ENCODE measurements at regions not wholly inside any gene's neighbourhood (a gene's known extent, or its start where the extent isn't known, plus 50 kb on each side); places are given as distances from the start of the nearest gene placed in this dataset.

DNA sequence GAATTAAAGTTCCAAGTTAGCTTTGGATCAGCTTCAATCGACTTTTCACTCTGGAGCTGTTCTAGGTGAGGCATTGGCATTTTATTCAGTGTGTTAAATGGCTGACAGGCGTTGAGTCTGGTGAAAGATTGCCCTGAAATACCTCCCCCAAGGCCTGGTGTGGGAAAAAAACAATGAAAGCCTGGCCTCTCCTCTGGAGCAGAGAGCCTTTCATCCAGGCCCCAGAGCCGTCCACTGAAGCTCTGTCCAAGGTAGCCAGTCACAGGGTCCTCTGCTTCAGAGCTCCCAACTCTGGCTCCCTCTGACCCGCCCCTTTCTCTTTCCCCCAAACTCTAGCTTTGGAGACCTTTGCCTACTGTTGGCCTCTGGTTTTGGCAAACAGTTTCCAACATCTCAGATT is 123.6 kb upstream of the CRHR1 start:
- Mint-ChIP-seq H3K9me3 (no peaks in the 10 kb centered on the region), H3K36me3 (ENCODE audit: low read depth) (no peaks in the 10 kb centered on the region), H3K27ac (no peak overlapping the region), H3K4me1 (no peaks in the 10 kb centered on the region), H3K27me3 (ENCODE audit: low read depth, poor library complexity) (peaks cover 46% of the 10 kb centered on the region), H3K4me3 (no peak overlapping the region)
- peak; percentile 37 for DNase-seq
- TF ChIP-seq, protein P1, sequence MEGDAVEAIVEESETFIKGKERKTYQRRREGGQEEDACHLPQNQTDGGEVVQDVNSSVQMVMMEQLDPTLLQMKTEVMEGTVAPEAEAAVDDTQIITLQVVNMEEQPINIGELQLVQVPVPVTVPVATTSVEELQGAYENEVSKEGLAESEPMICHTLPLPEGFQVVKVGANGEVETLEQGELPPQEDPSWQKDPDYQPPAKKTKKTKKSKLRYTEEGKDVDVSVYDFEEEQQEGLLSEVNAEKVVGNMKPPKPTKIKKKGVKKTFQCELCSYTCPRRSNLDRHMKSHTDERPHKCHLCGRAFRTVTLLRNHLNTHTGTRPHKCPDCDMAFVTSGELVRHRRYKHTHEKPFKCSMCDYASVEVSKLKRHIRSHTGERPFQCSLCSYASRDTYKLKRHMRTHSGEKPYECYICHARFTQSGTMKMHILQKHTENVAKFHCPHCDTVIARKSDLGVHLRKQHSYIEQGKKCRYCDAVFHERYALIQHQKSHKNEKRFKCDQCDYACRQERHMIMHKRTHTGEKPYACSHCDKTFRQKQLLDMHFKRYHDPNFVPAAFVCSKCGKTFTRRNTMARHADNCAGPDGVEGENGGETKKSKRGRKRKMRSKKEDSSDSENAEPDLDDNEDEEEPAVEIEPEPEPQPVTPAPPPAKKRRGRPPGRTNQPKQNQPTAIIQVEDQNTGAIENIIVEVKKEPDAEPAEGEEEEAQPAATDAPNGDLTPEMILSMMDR (IDR thresholded peaks at IDR 0.05) = no peak

GRCh38 chr17:45662432-45662831 is 121.7 kb upstream of the CRHR1 start:
- H3K4me3 Mint-ChIP-seq = no peak overlapping the region
- H3K9me3 Mint-ChIP-seq = no peaks in the 10 kb centered on the region
- TF ChIP-seq, protein P1 (IDR thresholded peaks at IDR 0.05) = no peak
- no peak for DNase-seq
- no peaks in the 10 kb centered on the region for H3K36me3 Mint-ChIP-seq (ENCODE audit: low read depth)
- H3K4me1 Mint-ChIP-seq = no peaks in the 10 kb centered on the region
- H3K27me3 Mint-ChIP-seq (ENCODE audit: low read depth, poor library complexity) = peaks cover 51% of the 10 kb centered on the region
- H3K27ac Mint-ChIP-seq = no peak overlapping the region

DNA sequence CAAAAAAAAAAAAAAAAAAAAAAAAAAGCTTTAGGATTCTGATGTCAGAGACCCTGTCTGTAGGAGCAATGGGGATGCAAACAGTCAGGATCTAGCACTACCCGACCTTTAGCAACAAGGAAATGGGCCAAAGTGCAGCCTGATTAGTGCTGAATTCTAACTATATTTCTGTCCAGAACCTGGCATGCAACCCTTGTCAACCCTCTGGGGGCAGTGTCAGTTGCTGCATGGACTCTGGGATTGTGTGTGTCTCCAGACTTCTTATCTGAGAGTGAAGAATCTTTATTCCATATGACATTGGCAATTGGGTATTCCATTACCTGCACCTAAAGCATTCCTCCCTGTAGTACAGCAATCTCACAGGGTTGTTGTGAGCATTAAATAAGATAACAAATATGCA is 120.3 kb upstream of the CRHR1 start:
- Mint-ChIP-seq H3K4me3 (no peak overlapping the region), H3K4me1 (no peaks in the 10 kb centered on the region), H3K9me3 (no peaks in the 10 kb centered on the region), H3K27ac (no peak overlapping the region), H3K27me3 (ENCODE audit: low read depth, poor library complexity) (peaks cover 54% of the 10 kb centered on the region), H3K36me3 (ENCODE audit: low read depth) (no peaks in the 10 kb centered on the region)
- TF ChIP-seq, protein P1 (IDR thresholded peaks at IDR 0.05) = no peak
- no peak for DNase-seq

DNA sequence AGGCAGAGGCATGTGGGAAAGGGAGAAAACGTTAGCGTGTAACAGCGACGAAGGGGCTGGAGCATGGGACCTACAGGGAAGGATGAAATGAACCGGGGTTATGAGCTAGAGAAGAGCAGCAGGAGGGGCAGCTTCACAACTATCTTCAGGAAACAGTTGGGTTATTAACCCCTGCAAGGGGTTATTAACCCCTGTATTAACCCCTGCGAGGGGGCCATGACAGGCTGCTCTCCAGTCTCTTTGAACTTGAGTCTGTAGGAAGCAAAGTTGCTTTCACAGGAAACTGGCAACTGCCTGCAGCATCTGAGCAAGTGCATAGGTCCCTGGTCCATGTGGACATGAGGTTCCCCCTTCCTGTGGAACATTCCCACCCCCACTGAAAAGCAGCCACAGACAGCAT is 119.2 kb upstream of the CRHR1 start:
- H3K4me1 Mint-ChIP-seq = no peaks in the 10 kb centered on the region
- H3K36me3 Mint-ChIP-seq (ENCODE audit: low read depth) = no peaks in the 10 kb centered on the region
- peaks cover 54% of the 10 kb centered on the region for H3K27me3 Mint-ChIP-seq (ENCODE audit: low read depth, poor library complexity)
- peak overlapping the region; percentile 81 for H3K27ac Mint-ChIP-seq
- no peak overlapping the region for H3K4me3 Mint-ChIP-seq
- H3K9me3 Mint-ChIP-seq = no peaks in the 10 kb centered on the region
- no peak for DNase-seq
- TF ChIP-seq, protein P1 (IDR thresholded peaks at IDR 0.05) = no peak

DNA sequence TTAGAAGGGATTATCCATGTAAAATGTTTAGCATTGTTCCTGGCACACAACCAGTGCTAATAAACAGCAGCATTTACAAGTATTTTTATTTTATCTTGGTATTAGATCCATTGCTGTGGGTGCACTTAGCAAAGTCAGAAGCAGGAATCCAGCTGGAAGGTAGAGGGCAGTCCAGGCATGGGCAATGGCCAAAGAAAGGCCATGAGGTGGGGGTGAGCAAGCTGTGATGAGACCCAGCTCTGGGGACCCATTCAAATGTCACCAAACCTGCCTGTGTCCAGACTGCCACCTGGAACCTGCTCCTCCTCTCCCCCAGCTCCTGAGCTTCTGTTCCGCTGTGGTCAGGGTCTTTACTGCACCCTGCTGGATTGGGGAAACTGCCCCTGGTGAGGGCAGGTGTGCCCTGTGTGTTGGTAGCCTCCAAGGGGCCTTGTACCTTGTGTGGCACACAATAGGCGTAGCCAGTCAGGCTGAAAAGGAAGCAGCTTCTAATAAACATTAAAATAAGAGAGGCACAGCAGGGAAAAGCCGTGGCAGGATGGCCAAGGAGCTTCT is 118.0 kb upstream of the CRHR1 start:
- Mint-ChIP-seq H3K4me1 (no peaks in the 10 kb centered on the region), H3K27me3 (ENCODE audit: low read depth, poor library complexity) (peaks cover 58% of the 10 kb centered on the region), H3K4me3 (no peak overlapping the region), H3K36me3 (ENCODE audit: low read depth) (no peaks in the 10 kb centered on the region), H3K9me3 (no peaks in the 10 kb centered on the region), H3K27ac (no peak overlapping the region)
- TF ChIP-seq, protein P1 (IDR thresholded peaks at IDR 0.05) = no peak
- DNase-seq = no peak

- no peaks in the 10 kb centered on the region for H3K4me1 Mint-ChIP-seq
- H3K4me3 Mint-ChIP-seq = no peak overlapping the region
- no peak for DNase-seq
- H3K27me3 Mint-ChIP-seq (ENCODE audit: low read depth, poor library complexity) = peaks cover 56% of the 10 kb centered on the region
- no peaks in the 10 kb centered on the region for H3K9me3 Mint-ChIP-seq
- H3K27ac Mint-ChIP-seq = no peak overlapping the region
- TF ChIP-seq, protein P1 (IDR thresholded peaks at IDR 0.05) = no peak
- H3K36me3 Mint-ChIP-seq (ENCODE audit: low read depth) = no peaks in the 10 kb centered on the region
Measured at GRCh38 chr17:45666641-45667040, 117.5 kb upstream of the CRHR1 start.
